Esophagus muscularis mucosa (tissue), 4 donors: ENCODE measurements at regions not wholly inside any gene's neighbourhood (a gene's known extent, or its start where the extent isn't known, plus 50 kb on each side); places are given as distances from the start of the nearest gene placed in this dataset.

Source experiments
- DNase-seq: peaks from one replicate; pipeline ENCODE4 v3.0.0-alpha.2; 2017; ENCODE audit errors: extremely low spot score
- H3K27ac ChIP-seq, 4 donors: fragments of 200-600 bp; sonication (generic); replicated peaks in 1 of 4; 1 replicate in 3 of 4; 2 replicates in 1 of 4; pipeline ENCODE4 v1.5.1; 2016 to 2019; ENCODE audit warnings: mild to moderate bottlenecking in 1 of 4
- H3K27me3 ChIP-seq, 4 donors: fragments of 200-600 bp; sonication (generic); one replicate each; pipeline versions ENCODE4 v1.5.1 to v1.6.0; 2016 to 2019
- H3K36me3 ChIP-seq, 4 donors: fragments of 200-600 bp; sonication (generic); one replicate each; pipeline ENCODE4 v1.5.1; 2016 to 2019
- H3K4me1 ChIP-seq, 4 donors: fragments of 200-600 bp; sonication (generic); one replicate each; pipeline ENCODE4 v1.5.1; 2016 to 2019
- H3K4me3 ChIP-seq, 4 donors: fragments of 200-600 bp; sonication (generic); 1 replicate in 2 of 4; 2 replicates in 2 of 4; pipeline ENCODE4 v1.5.1; 2016 to 2019; ENCODE audit warnings: mild to moderate bottlenecking in 4 of 4, moderate library complexity in 1 of 4
- H3K9me3 ChIP-seq, 4 donors: fragments of 200-600 bp; sonication (generic); 1 replicate in 3 of 4; 2 replicates in 1 of 4; pipeline ENCODE4 v1.5.1; 2016 to 2019
- CTCF ChIP-seq, 3 experiments: fragments of 200-600 bp in 2 of 3; fragments of 450-650 bp in 1 of 3; sonication (generic) in 2 of 3; IDR thresholded peaks; one replicate each; pipeline ENCODE4 v1.5.1; 2017 to 2019; ENCODE audit warnings: antibody characterized with exemption in 3 of 3, mild to moderate bottlenecking in 2 of 3, moderate library complexity in 1 of 3
- EP300 ChIP-seq: sonication (generic); formaldehyde crosslinking; IDR thresholded peaks from one replicate; pipeline ENCODE4 v1.6.1; 2017; ENCODE audit warnings: antibody characterized with exemption
- POLR2A ChIP-seq: fragments of 450-650 bp; IDR thresholded peaks from one replicate; pipeline ENCODE4 v1.6.1; 2017; ENCODE audit warnings: antibody characterized with exemption, moderate library complexity, mild to moderate bottlenecking, low read depth
- POLR2AphosphoS5 ChIP-seq, 2 donors: sonication (generic); formaldehyde crosslinking; IDR thresholded peaks; one replicate each; pipeline ENCODE4 v1.6.1; 2017; ENCODE audit warnings: antibody characterized with exemption in 2 of 2
- WGBS: methylation state at CpG from one replicate; pipeline ENCODE4 v1.1.5; 2018; 5-methylcytosine and 5-hydroxymethylcytosine counted together
- intact Hi-C: fragments of 100-400 bp; cut with DNase I; formaldehyde crosslinking; loops from one replicate; pipeline ENCODE4 v1.15.1; 2023

GRCh38 chr11:110883256-110883655, 171.0 kb upstream of the ARHGAP20 start:
- Histone ChIP-seq H3K9me3 (no peaks in the 10 kb centered on the region), H3K4me3 (no peak overlapping the region), H3K27me3 (no peaks in the 10 kb centered on the region), H3K27ac (no peak overlapping the region), H3K4me1 (peaks cover 0 to 11% (median 9%) of the 10 kb centered on the region in 4 donors), H3K36me3 (no peaks in the 10 kb centered on the region)
- no peak for TF ChIP-seq POLR2AphosphoS5 (IDR thresholded peaks at IDR 0.05)
- no peak for TF ChIP-seq POLR2A
- no peak for TF ChIP-seq EP300
- no peak for TF ChIP-seq CTCF (IDR thresholded peaks at IDR 0.05)
- intact Hi-C loops: no loop called here
- DNase-seq: no peak
- 54% methylated on average over 3 of the region's 3 CpGs for WGBS

- TF ChIP-seq POLR2A (no peak), CTCF (IDR thresholded peaks at IDR 0.05) (no peak), POLR2AphosphoS5 (IDR thresholded peaks at IDR 0.05) (no peak), EP300 (no peak)
- no peak overlapping the region for H3K4me3 ChIP-seq
- H3K27me3 ChIP-seq: no peaks in the 10 kb centered on the region
- intact Hi-C loops: no loop called here
- H3K9me3 ChIP-seq: no peaks in the 10 kb centered on the region
- H3K4me1 ChIP-seq: peaks cover 0 to 17% (median 2%) of the 10 kb centered on the region in 4 donors
- 48% methylated on average over 1 of the region's 1 CpG for WGBS
- H3K36me3 ChIP-seq: no peaks in the 10 kb centered on the region
- no peak overlapping the region for H3K27ac ChIP-seq
- DNase-seq: no peak
Observed at GRCh38 chr11:110878513-110878912, 166.3 kb upstream of the ARHGAP20 start.

- Histone ChIP-seq H3K4me1 (peaks cover 0 to 17% (median 2%) of the 10 kb centered on the region in 4 donors), H3K36me3 (no peaks in the 10 kb centered on the region), H3K27me3 (no peaks in the 10 kb centered on the region), H3K9me3 (no peaks in the 10 kb centered on the region), H3K4me3 (no peak overlapping the region), H3K27ac (no peak overlapping the region)
- intact Hi-C loops: no loop called here
- 65% methylated on average over 5 of the region's 5 CpGs for WGBS
- TF ChIP-seq POLR2AphosphoS5 (IDR thresholded peaks at IDR 0.05) (no peak), CTCF (IDR thresholded peaks at IDR 0.05) (no peak), POLR2A (no peak)
- no peak for DNase-seq
Observed at GRCh38 chr11:110874437-110875030, 162.3 kb upstream of the ARHGAP20 start.

GRCh38 chr11:110873975-110874374, 161.7 kb upstream of the ARHGAP20 start:
- WGBS: 100% methylated on average over 1 of the region's 1 CpG
- DNase-seq: no peak
- intact Hi-C loops: no loop called here
- H3K27me3 ChIP-seq: no peaks in the 10 kb centered on the region
- no peak overlapping the region for H3K4me3 ChIP-seq
- H3K9me3 ChIP-seq: no peaks in the 10 kb centered on the region
- TF ChIP-seq POLR2A (no peak), EP300 (no peak), CTCF (IDR thresholded peaks at IDR 0.05) (no peak), POLR2AphosphoS5 (IDR thresholded peaks at IDR 0.05) (no peak)
- H3K36me3 ChIP-seq: no peaks in the 10 kb centered on the region
- H3K27ac ChIP-seq: no peak overlapping the region
- H3K4me1 ChIP-seq: peaks cover 0 to 17% (median 2%) of the 10 kb centered on the region in 4 donors
